A549 (cell line): ENCODE measurements at regions not wholly inside any gene's neighbourhood (a gene's known extent, or its start where the extent isn't known, plus 50 kb on each side); places are given as distances from the start of the nearest gene placed in this dataset.

Experiments used
- ATAC-seq, 2 experiments: fragments of 200-7000 bp in 1 of 2; fragments of >200 bp in 1 of 2; cut with Nextera tagmentation in 1 of 2; cut with Tn5 transposase in 1 of 2; 3 replicates each; pipeline versions ENCODE4 v1.8.0 to v1.9.1; 2018 to 2020; ENCODE audit warnings: mild to moderate bottlenecking in 1 of 2, moderate library complexity in 1 of 2
- CTCF ChIA-PET: fragments of 300-600 bp; sonication (Branson Sonifier 250); formaldehyde crosslinking; extraction: SDS; loops from one replicate; lab custom pipeline; 2021; ENCODE audit warnings: antibody characterized with exemption, inconsistent platforms; lab: Yijun Ruan, JAX
- POLR2A ChIA-PET: fragments of 350-600 bp; formaldehyde crosslinking; extraction: SDS; loops from one replicate; lab custom pipeline; 2021; ENCODE audit warnings: antibody characterized with exemption, inconsistent platforms; lab: Yijun Ruan, JAX
- DNase-seq, 2 experiments: peaks; one replicate each; pipeline versions ENCODE4 v3.0.0 to v3.0.0-alpha.2; 2011 to 2016; ENCODE audit warnings: low read depth in 1 of 2, low spot score in 1 of 2
- FAIRE-seq: peaks from 2 replicates; lab custom pipeline; 2011; peaks lifted over from hg19 to GRCh38; lab: Jason Lieb, UNC
- H3K27ac ChIP-seq, 2 experiments: fragments of >200 bp; sonication (Bioruptor Twin); formaldehyde crosslinking; 3 replicates each; pipeline ENCODE4 v1.5.1; 2016 to 2017
- H3K4me1 ChIP-seq: fragments of >200 bp; sonication (Bioruptor Twin); formaldehyde crosslinking; 3 replicates; pipeline ENCODE4 v1.6.1; 2016
- H3K4me2 ChIP-seq: fragments of >200 bp; sonication (Bioruptor Twin); formaldehyde crosslinking; 3 replicates; pipeline ENCODE4 v1.6.1; 2016
- H3K4me3 ChIP-seq: fragments of >200 bp; sonication (Bioruptor Twin); formaldehyde crosslinking; 3 replicates; pipeline ENCODE4 v1.5.1; 2016
- H3K9me3 ChIP-seq: fragments of >200 bp; sonication (Bioruptor Twin); formaldehyde crosslinking; 3 replicates; pipeline ENCODE4 v1.6.1; 2016
- CEBPB ChIP-seq, 2 experiments: fragments of >200 bp in 1 of 2; sonication (Bioruptor Twin) in 1 of 2; formaldehyde crosslinking in 1 of 2; IDR thresholded peaks; 2 replicates each; pipeline ENCODE4 v1.6.1; 2012 to 2016
- CTCF ChIP-seq: fragments of >200 bp; sonication (Bioruptor Twin); formaldehyde crosslinking; IDR thresholded peaks from 3 replicates; pipeline ENCODE4 v1.5.1; 2016
- EHMT2 ChIP-seq: fragments of 200-600 bp; sonication (generic); IDR thresholded peaks from 2 replicates; pipeline ENCODE4 v1.6.1; 2016; ENCODE audit warnings: antibody characterized with exemption, low read depth, mild to moderate bottlenecking, moderate library complexity
- ELK1 ChIP-seq: fragments of 150-350 bp; IDR thresholded peaks from 2 replicates; pipeline ENCODE4 v1.6.1; 2014; ENCODE audit warnings: low read depth, mild to moderate bottlenecking, low read length
- ESRRA ChIP-seq: fragments of 150-350 bp; IDR thresholded peaks from 2 replicates; pipeline ENCODE4 v1.6.1; 2014; ENCODE audit warnings: mild to moderate bottlenecking, low read length, borderline replicate concordance
- FOSB ChIP-seq: fragments of 250-450 bp; sonication (Bioruptor Pico); IDR thresholded peaks from 2 replicates; pipeline ENCODE4 v1.5.0; 2020; ENCODE audit warnings: mild to moderate bottlenecking, moderate library complexity
- FOSL2 ChIP-seq, 2 experiments: fragments of 450-650 bp in 1 of 2; fragments of >200 bp in 1 of 2; sonication (Bioruptor Twin) in 1 of 2; formaldehyde crosslinking; IDR thresholded peaks; 2 replicates each; pipeline versions ENCODE4 v1.5.0 to v1.6.1; 2016 to 2020; ENCODE audit warnings: mild to moderate bottlenecking in 1 of 2, moderate library complexity in 1 of 2
- FOXS1 ChIP-seq: fragments of 250-450 bp; sonication (Bioruptor Pico); IDR thresholded peaks from 2 replicates; pipeline ENCODE4 v1.5.0; 2020; ENCODE audit warnings: mild to moderate bottlenecking, moderate library complexity
- GATA3 ChIP-seq: IDR thresholded peaks from 2 replicates; pipeline ENCODE4 v1.6.1; 2012; ENCODE audit warnings: borderline replicate concordance
- HDAC2 ChIP-seq: fragments of 200-600 bp; sonication (generic); IDR thresholded peaks from 2 replicates; pipeline ENCODE4 v1.6.1; 2016
- HEYL ChIP-seq: fragments of 250-450 bp; sonication (Bioruptor Pico); IDR thresholded peaks from 2 replicates; pipeline ENCODE4 v1.8.0; 2021; ENCODE audit warnings: mild to moderate bottlenecking, moderate library complexity
- JUNB ChIP-seq: fragments of >200 bp; sonication (Bioruptor Twin); formaldehyde crosslinking; IDR thresholded peaks from 2 replicates; pipeline ENCODE4 v1.6.1; 2016
- KDM1A ChIP-seq: fragments of 200-600 bp; sonication (generic); IDR thresholded peaks from 2 replicates; pipeline ENCODE4 v1.6.1; 2016; ENCODE audit warnings: low read depth, mild to moderate bottlenecking
- KDM5A ChIP-seq: fragments of 200-600 bp; sonication (generic); IDR thresholded peaks from 2 replicates; pipeline ENCODE4 v1.6.1; 2016; ENCODE audit warnings: antibody characterized with exemption, mild to moderate bottlenecking
- MAFK ChIP-seq: fragments of 450-650 bp; IDR thresholded peaks from 2 replicates; pipeline ENCODE4 v1.6.1; 2014; ENCODE audit not compliant: partially characterized antibody
- MAZ ChIP-seq: fragments of 150-350 bp; IDR thresholded peaks from 2 replicates; pipeline ENCODE4 v1.6.1; 2014; ENCODE audit warnings: antibody characterized with exemption, low read depth, low read length, borderline replicate concordance
- NR3C1 ChIP-seq: fragments of >200 bp; sonication (Bioruptor Twin); formaldehyde crosslinking; IDR thresholded peaks from 3 replicates; pipeline ENCODE4 v1.6.1; 2017
- PHF8 ChIP-seq: fragments of 200-600 bp; sonication (generic); IDR thresholded peaks from 2 replicates; pipeline ENCODE4 v1.6.1; 2016; ENCODE audit warnings: low read depth, mild to moderate bottlenecking, antibody characterized with exemption, moderate library complexity, borderline replicate concordance
- POLR2AphosphoS2 ChIP-seq: conservative IDR thresholded peaks from 2 replicates; pipeline ENCODE4 v1.6.1; 2012; ENCODE audit warnings: low read length, improper control_type of control experiment, inconsistent platforms
- RCOR1 ChIP-seq: fragments of 150-350 bp; IDR thresholded peaks from 2 replicates; pipeline ENCODE4 v1.6.1; 2014; ENCODE audit warnings: antibody characterized with exemption, low read length, low read depth
- RFX5 ChIP-seq: fragments of 450-650 bp; IDR thresholded peaks from 2 replicates; pipeline ENCODE4 v1.7.1; 2014; ENCODE audit warnings: antibody characterized with exemption, mild to moderate bottlenecking, moderate library complexity
- SMC3 ChIP-seq: fragments of >200 bp; sonication (Bioruptor Twin); formaldehyde crosslinking; IDR thresholded peaks from 3 replicates; pipeline ENCODE4 v1.6.1; 2018; ENCODE audit warnings: inconsistent platforms
- SREBF2 ChIP-seq: fragments of 450-650 bp; IDR thresholded peaks from 2 replicates; pipeline ENCODE4 v1.6.1; 2014; ENCODE audit warnings: mild to moderate bottlenecking, moderate library complexity
- USF2 ChIP-seq: fragments of 450-650 bp; IDR thresholded peaks from 2 replicates; pipeline ENCODE4 v1.6.1; 2014; ENCODE audit warnings: antibody characterized with exemption
- ZNF302 ChIP-seq: fragments of 250-450 bp; sonication (Bioruptor Pico); IDR thresholded peaks from 2 replicates; pipeline ENCODE4 v1.9.0; 2021; ENCODE audit warnings: inconsistent platforms, mild to moderate bottlenecking, moderate library complexity
- ZSCAN20 ChIP-seq: fragments of 250-450 bp; sonication (Bioruptor Pico); IDR thresholded peaks from 2 replicates; pipeline ENCODE4 v1.8.0; 2022; ENCODE audit warnings: mild to moderate bottlenecking, moderate library complexity
- WGBS: methylation state at CpG from one replicate; pipeline ENCODE4 v1.1.6; 2017; ENCODE audit errors: missing lambda C conversion rate; 5-methylcytosine and 5-hydroxymethylcytosine counted together

GRCh38 chr15:57780471-57780870 lies 74.0 kb downstream of the POLR2M start:
- Histone ChIP-seq H3K27ac (no peak overlapping the region), H3K9me3 (no peaks in the 10 kb centered on the region), H3K4me3 (no peak overlapping the region), H3K4me1 (no peaks in the 10 kb centered on the region), H3K4me2 (no peak overlapping the region)
- ATAC-seq = no peak
- DNase-seq = no peak
- ChIA-PET CTCF (interaction anchor here (0.9 to 1.8 kb wide), 4 partner anchors 9 to 16 kb away, joined by 3 to 5 read pairs (median 3); no protein-coding TSS in a partner anchor), POLR2A (no interaction called here)
- 44% methylated on average over 4 of the region's 4 CpGs for WGBS
- FAIRE-seq = no peak
- TF ChIP-seq HEYL (CRISPR knock-in tag) (no peak), ZSCAN20 (CRISPR knock-in tag) (no peak), MAZ (no peak), ELK1 (no peak), KDM5A (no peak), CTCF (no peak), GATA3 (no peak), NR3C1 (no peak), ZNF302 (CRISPR knock-in tag) (no peak), FOSL2 (IDR thresholded peaks at IDR 0.05) (no peak), FOSL2 (CRISPR knock-in tag; IDR thresholded peaks at IDR 0.05) (no peak), SMC3 (no peak), ESRRA (no peak)

- ChIA-PET POLR2A (no interaction called here), CTCF (interaction anchor here (0.6 to 1.5 kb wide), 3 partner anchors 50 to 948 kb away, joined by 3 to 5 read pairs (median 3); no protein-coding TSS in a partner anchor)
- Histone ChIP-seq H3K4me3 (no peak overlapping the region), H3K4me2 (no peak overlapping the region), H3K4me1 (no peaks in the 10 kb centered on the region), H3K9me3 (no peaks in the 10 kb centered on the region), H3K27ac (no peak overlapping the region)
- TF ChIP-seq KDM1A (no peak), HEYL (CRISPR knock-in tag) (no peak), RCOR1 (no peak), JUNB (no peak)
- DNase-seq (no peak), ATAC-seq (no peak), FAIRE-seq (no peak)
- WGBS = 9% methylated on average over 6 of the region's 6 CpGs
Measured at GRCh38 chr15:57782731-57783130, 76.2 kb downstream of the POLR2M start.

GRCh38 chr15:57784081-57784511 lies 77.6 kb downstream of the POLR2M start:
- ChIA-PET CTCF (interaction anchor here (0.6 to 1.5 kb wide), 3 partner anchors 33 to 276 kb away, joined by 3 to 5 read pairs (median 4); no protein-coding TSS in a partner anchor), POLR2A (no interaction called here)
- no peaks in the 10 kb centered on the region for H3K4me1 ChIP-seq
- H3K9me3 ChIP-seq = no peaks in the 10 kb centered on the region
- FAIRE-seq (no peak), ATAC-seq (no peak), DNase-seq (peak in 1 of 2 experiments; percentile 4)
- H3K27ac ChIP-seq = no peak overlapping the region
- no peak overlapping the region for H3K4me2 ChIP-seq
- no peak overlapping the region for H3K4me3 ChIP-seq
- TF ChIP-seq ZSCAN20 (CRISPR knock-in tag) = no peak
- no peak for TF ChIP-seq FOXS1 (CRISPR knock-in tag)
- TF ChIP-seq KDM5A = no peak
- no peak for TF ChIP-seq MAFK
- 60% methylated on average over 4 of the region's 4 CpGs for WGBS

GRCh38 chr15:57785039-57785438 lies 78.5 kb downstream of the POLR2M start:
- no peak for ATAC-seq
- no peak for FAIRE-seq
- TF ChIP-seq ZSCAN20 (CRISPR knock-in tag) = no peak
- TF ChIP-seq SREBF2 = no peak
- no peak for TF ChIP-seq USF2
- no peak for TF ChIP-seq CEBPB (IDR thresholded peaks at IDR 0.05)
- TF ChIP-seq HDAC2 = no peak
- TF ChIP-seq SMC3 = no peak
- TF ChIP-seq FOSL2 (IDR thresholded peaks at IDR 0.05) = no peak
- TF ChIP-seq FOSL2 (CRISPR knock-in tag; IDR thresholded peaks at IDR 0.05) = no peak
- TF ChIP-seq ESRRA = no peak
- no peak for TF ChIP-seq PHF8
- TF ChIP-seq JUNB = no peak
- TF ChIP-seq CTCF = no peak
- TF ChIP-seq FOSB (CRISPR knock-in tag) = no peak
- no peak for TF ChIP-seq KDM5A
- no peak for TF ChIP-seq POLR2AphosphoS2
- TF ChIP-seq RFX5 = no peak
- no peak for TF ChIP-seq EHMT2
- CTCF ChIA-PET = interaction anchor here (1.0 to 1.3 kb wide), 2 partner anchors 34 to 52 kb away, joined by 3 to 4 read pairs; no protein-coding TSS in a partner anchor
- 41% methylated on average over 9 of the region's 9 CpGs for whole genome bisulfite sequencing
- Histone ChIP-seq H3K4me2 (no peak overlapping the region), H3K27ac (no peak overlapping the region), H3K9me3 (no peaks in the 10 kb centered on the region), H3K4me3 (no peak overlapping the region), H3K4me1 (no peaks in the 10 kb centered on the region)
- no peak for DNase-seq
- POLR2A ChIA-PET = no interaction called here
